ENCODE measurements at regions not wholly inside any gene's neighbourhood (a gene's known extent, or its start where the extent isn't known, plus 50 kb on each side); places are given as distances from the start of the nearest gene placed in this dataset.
A peak's percentile ranks its signal among the peaks of the same experiment; 100 is the strongest.

GRCh38 chr5:30505014-30505886 is 688.2 kb upstream of the CDH6 start:
- no peaks in the 10 kb centered on the region for H3K4me1 ChIP-seq (ENCODE audit: control insufficient read depth in 2 of 3, insufficient read depth in 2 of 3, low read depth in 1 of 3, low read length in 3 of 3)
- no peak for FAIRE-seq
- intact Hi-C loops (cut with DNase I) = no loop called here
- H3K27ac ChIP-seq (ENCODE audit: low read depth in 2 of 2, low read length in 2 of 2) = no peak overlapping the region
- no peaks in the 10 kb centered on the region for H3K27me3 ChIP-seq (ENCODE audit: control insufficient read depth, insufficient read depth, low read length)
- TF ChIP-seq CTCF (IDR thresholded peaks at IDR 0.05; ENCODE audit: borderline replicate concordance, extremely low read depth, insufficient read depth) = no peak
- H3K9me3 ChIP-seq (ENCODE audit: control insufficient read depth in 2 of 3, insufficient read depth in 1 of 3, low read length in 3 of 3) = no peaks in the 10 kb centered on the region
- H3K9ac ChIP-seq (ENCODE audit: low read length in 3 of 3) = no peak overlapping the region
- DNase-seq = peak in 2 of 5 donors; percentile 10
- no peaks in the 10 kb centered on the region for H3K36me3 ChIP-seq (ENCODE audit: control insufficient read depth in 2 of 3, insufficient read depth in 3 of 3, low read length in 3 of 3)
- no peak overlapping the region for H3K4me3 ChIP-seq (ENCODE audit: low read length in 3 of 3)

GRCh38 chr5:30502277-30502676 is 691.2 kb upstream of the CDH6 start:
- Histone ChIP-seq H3K36me3 (ENCODE audit: control insufficient read depth in 2 of 3, insufficient read depth in 3 of 3, low read length in 3 of 3) (no peaks in the 10 kb centered on the region), H3K4me3 (ENCODE audit: low read length in 3 of 3) (no peak overlapping the region), H3K9ac (ENCODE audit: low read length in 3 of 3) (no peak overlapping the region), H3K9me3 (ENCODE audit: control insufficient read depth in 2 of 3, insufficient read depth in 1 of 3, low read length in 3 of 3) (no peaks in the 10 kb centered on the region), H3K27me3 (ENCODE audit: control insufficient read depth, insufficient read depth, low read length) (no peaks in the 10 kb centered on the region), H3K4me1 (ENCODE audit: control insufficient read depth in 2 of 3, insufficient read depth in 2 of 3, low read depth in 1 of 3, low read length in 3 of 3) (no peaks in the 10 kb centered on the region), H3K27ac (ENCODE audit: low read depth in 2 of 2, low read length in 2 of 2) (no peak overlapping the region)
- DNase-seq = no peak
- FAIRE-seq = no peak
- intact Hi-C loops (cut with DNase I) = no loop called here
- TF ChIP-seq CTCF (IDR thresholded peaks at IDR 0.05; ENCODE audit: borderline replicate concordance, extremely low read depth, insufficient read depth) = no peak

- Histone ChIP-seq H3K9ac (ENCODE audit: low read length in 3 of 3) (no peak overlapping the region), H3K27ac (ENCODE audit: low read depth in 2 of 2, low read length in 2 of 2) (no peak overlapping the region), H3K9me3 (ENCODE audit: control insufficient read depth in 2 of 3, insufficient read depth in 1 of 3, low read length in 3 of 3) (no peaks in the 10 kb centered on the region), H3K4me3 (ENCODE audit: low read length in 3 of 3) (no peak overlapping the region), H3K4me1 (ENCODE audit: control insufficient read depth in 2 of 3, insufficient read depth in 2 of 3, low read depth in 1 of 3, low read length in 3 of 3) (no peaks in the 10 kb centered on the region), H3K27me3 (ENCODE audit: control insufficient read depth, insufficient read depth, low read length) (no peaks in the 10 kb centered on the region), H3K36me3 (ENCODE audit: control insufficient read depth in 2 of 3, insufficient read depth in 3 of 3, low read length in 3 of 3) (no peaks in the 10 kb centered on the region)
- DNase-seq = no peak
- intact Hi-C loops (cut with DNase I) = no loop called here
- no peak for TF ChIP-seq CTCF (IDR thresholded peaks at IDR 0.05; ENCODE audit: borderline replicate concordance, extremely low read depth, insufficient read depth)
- FAIRE-seq = no peak
Measured at GRCh38 chr5:30501065-30501464, 692.4 kb upstream of the CDH6 start.
